HL-60 (cell line): ENCODE measurements at regions not wholly inside any gene's neighbourhood (a gene's known extent, or its start where the extent isn't known, plus 50 kb on each side); places are given as distances from the start of the nearest gene placed in this dataset.

Experiments used
- GABPA ChIP-seq: IDR thresholded peaks from 2 replicates; pipeline ENCODE4 v1.6.1; 2012; ENCODE audit warnings: low read depth
- POLR2AphosphoS5 ChIP-seq: IDR thresholded peaks from 2 replicates; pipeline ENCODE4 v1.6.1; 2012; ENCODE audit warnings: low read depth
- SPI1 ChIP-seq: IDR thresholded peaks from 2 replicates; pipeline ENCODE4 v1.6.1; 2012; ENCODE audit warnings: low read depth, mild to moderate bottlenecking, borderline replicate concordance
- TF ChIP-seq, protein P1 (sequence below): IDR thresholded peaks from one replicate; pipeline ENCODE4 v1.5.1; 2011; ENCODE audit warnings: low read length, control low read depth, inconsistent platforms; ENCODE audit not compliant: insufficient read depth
- TF ChIP-seq, protein P2 (sequence below): IDR thresholded peaks from 2 replicates; pipeline ENCODE4 v1.6.1; 2012; ENCODE audit warnings: low read depth; ENCODE audit not compliant: insufficient replicate concordance

DNA sequence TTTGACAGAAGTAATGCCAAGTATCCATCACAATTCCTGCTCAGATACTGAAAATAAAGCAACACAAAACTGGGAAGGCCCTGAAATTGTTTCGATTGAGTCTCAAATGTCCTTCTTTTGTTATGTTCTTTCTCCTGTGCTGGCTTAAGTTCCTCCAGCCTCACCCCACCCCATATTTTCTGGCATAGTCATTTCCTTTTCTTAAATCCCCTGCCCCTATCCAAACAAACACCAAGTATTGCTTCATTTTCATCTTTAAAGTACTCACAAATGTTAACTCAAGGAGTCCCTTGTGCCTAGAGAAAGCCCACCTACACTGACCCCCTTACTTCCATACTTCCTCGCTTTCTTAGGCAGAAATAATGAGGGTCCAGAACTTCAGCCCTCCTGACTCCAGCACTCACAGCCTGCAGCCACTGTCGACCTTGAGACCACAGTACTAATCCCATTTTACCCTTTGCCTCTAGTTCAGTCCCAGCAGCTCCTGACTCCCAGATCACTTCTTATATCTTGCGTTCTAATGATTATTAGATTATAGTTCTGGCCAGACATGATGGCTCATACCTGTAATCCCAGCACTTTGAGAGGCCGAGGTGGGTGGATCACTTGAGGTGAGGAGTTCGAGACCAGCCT lies 73.2 kb upstream of the ST8SIA6 start:
- no peak for TF ChIP-seq POLR2AphosphoS5
- no peak for TF ChIP-seq GABPA
- TF ChIP-seq, protein P1, sequence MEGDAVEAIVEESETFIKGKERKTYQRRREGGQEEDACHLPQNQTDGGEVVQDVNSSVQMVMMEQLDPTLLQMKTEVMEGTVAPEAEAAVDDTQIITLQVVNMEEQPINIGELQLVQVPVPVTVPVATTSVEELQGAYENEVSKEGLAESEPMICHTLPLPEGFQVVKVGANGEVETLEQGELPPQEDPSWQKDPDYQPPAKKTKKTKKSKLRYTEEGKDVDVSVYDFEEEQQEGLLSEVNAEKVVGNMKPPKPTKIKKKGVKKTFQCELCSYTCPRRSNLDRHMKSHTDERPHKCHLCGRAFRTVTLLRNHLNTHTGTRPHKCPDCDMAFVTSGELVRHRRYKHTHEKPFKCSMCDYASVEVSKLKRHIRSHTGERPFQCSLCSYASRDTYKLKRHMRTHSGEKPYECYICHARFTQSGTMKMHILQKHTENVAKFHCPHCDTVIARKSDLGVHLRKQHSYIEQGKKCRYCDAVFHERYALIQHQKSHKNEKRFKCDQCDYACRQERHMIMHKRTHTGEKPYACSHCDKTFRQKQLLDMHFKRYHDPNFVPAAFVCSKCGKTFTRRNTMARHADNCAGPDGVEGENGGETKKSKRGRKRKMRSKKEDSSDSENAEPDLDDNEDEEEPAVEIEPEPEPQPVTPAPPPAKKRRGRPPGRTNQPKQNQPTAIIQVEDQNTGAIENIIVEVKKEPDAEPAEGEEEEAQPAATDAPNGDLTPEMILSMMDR = no peak
- TF ChIP-seq, protein P2, sequence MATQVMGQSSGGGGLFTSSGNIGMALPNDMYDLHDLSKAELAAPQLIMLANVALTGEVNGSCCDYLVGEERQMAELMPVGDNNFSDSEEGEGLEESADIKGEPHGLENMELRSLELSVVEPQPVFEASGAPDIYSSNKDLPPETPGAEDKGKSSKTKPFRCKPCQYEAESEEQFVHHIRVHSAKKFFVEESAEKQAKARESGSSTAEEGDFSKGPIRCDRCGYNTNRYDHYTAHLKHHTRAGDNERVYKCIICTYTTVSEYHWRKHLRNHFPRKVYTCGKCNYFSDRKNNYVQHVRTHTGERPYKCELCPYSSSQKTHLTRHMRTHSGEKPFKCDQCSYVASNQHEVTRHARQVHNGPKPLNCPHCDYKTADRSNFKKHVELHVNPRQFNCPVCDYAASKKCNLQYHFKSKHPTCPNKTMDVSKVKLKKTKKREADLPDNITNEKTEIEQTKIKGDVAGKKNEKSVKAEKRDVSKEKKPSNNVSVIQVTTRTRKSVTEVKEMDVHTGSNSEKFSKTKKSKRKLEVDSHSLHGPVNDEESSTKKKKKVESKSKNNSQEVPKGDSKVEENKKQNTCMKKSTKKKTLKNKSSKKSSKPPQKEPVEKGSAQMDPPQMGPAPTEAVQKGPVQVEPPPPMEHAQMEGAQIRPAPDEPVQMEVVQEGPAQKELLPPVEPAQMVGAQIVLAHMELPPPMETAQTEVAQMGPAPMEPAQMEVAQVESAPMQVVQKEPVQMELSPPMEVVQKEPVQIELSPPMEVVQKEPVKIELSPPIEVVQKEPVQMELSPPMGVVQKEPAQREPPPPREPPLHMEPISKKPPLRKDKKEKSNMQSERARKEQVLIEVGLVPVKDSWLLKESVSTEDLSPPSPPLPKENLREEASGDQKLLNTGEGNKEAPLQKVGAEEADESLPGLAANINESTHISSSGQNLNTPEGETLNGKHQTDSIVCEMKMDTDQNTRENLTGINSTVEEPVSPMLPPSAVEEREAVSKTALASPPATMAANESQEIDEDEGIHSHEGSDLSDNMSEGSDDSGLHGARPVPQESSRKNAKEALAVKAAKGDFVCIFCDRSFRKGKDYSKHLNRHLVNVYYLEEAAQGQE = no peak
- no peak for TF ChIP-seq SPI1
